ENCODE measurements at regions not wholly inside any gene's neighbourhood (a gene's known extent, or its start where the extent isn't known, plus 50 kb on each side); places are given as distances from the start of the nearest gene placed in this dataset.

DNA sequence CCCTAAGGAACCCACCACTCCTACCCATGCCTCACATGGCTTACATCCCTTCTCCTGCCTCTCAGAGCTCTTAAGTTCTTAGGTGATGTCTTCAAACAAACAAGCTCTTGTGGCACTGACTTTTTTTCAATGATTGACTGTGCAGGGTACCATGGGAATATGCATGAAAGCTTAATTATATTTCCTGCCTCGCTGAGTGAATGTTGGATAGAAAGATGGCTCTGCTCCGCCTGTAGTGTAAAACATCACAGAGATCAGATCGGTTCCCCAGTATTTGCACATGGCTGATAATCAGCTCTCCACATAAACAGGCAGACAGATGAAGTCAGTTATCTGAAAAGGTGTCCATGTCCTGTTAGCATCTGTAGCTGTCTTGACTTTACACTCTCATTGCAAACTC is 820.8 kb downstream of the TDRD15 start:
- no peaks in the 10 kb centered on the region for H3K36me3 ChIP-seq (ENCODE audit: control insufficient read depth, insufficient read depth, low read length)
- 93% methylated on average over 3 of the region's 3 CpGs for WGBS (ENCODE audit: insufficient coverage)
- no peak overlapping the region for H3K27ac ChIP-seq (ENCODE audit: low read length)
- H3K4me1 Mint-ChIP-seq: no peaks in the 10 kb centered on the region
- H3K4me1 ChIP-seq (ENCODE audit: control insufficient read depth, insufficient read depth, low read length): no peaks in the 10 kb centered on the region
- H3K27ac Mint-ChIP-seq: no peak overlapping the region
- H3K27me3 ChIP-seq (ENCODE audit: control insufficient read depth, insufficient read depth, low read length): no peaks in the 10 kb centered on the region
- H3K9me3 ChIP-seq (ENCODE audit: control insufficient read depth, insufficient read depth, low read length): peaks cover 5% of the 10 kb centered on the region
- no peaks in the 10 kb centered on the region for H3K27me3 Mint-ChIP-seq (ENCODE audit: low read depth in 2 of 2)
- DNase-seq (no peak), ATAC-seq (no peak)
- TF ChIP-seq, protein P1, sequence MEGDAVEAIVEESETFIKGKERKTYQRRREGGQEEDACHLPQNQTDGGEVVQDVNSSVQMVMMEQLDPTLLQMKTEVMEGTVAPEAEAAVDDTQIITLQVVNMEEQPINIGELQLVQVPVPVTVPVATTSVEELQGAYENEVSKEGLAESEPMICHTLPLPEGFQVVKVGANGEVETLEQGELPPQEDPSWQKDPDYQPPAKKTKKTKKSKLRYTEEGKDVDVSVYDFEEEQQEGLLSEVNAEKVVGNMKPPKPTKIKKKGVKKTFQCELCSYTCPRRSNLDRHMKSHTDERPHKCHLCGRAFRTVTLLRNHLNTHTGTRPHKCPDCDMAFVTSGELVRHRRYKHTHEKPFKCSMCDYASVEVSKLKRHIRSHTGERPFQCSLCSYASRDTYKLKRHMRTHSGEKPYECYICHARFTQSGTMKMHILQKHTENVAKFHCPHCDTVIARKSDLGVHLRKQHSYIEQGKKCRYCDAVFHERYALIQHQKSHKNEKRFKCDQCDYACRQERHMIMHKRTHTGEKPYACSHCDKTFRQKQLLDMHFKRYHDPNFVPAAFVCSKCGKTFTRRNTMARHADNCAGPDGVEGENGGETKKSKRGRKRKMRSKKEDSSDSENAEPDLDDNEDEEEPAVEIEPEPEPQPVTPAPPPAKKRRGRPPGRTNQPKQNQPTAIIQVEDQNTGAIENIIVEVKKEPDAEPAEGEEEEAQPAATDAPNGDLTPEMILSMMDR (IDR thresholded peaks at IDR 0.05): no peak
- no peaks in the 10 kb centered on the region for H3K36me3 Mint-ChIP-seq
- intact Hi-C loops (cut with micrococcal nuclease): no loop called here
- H3K9me3 Mint-ChIP-seq: peaks cover 17 to 20% of the 10 kb centered on the region in 2 donors
- H3K4me3 ChIP-seq (ENCODE audit: low read length): no peak overlapping the region
- no peak overlapping the region for H3K4me3 Mint-ChIP-seq

DNA sequence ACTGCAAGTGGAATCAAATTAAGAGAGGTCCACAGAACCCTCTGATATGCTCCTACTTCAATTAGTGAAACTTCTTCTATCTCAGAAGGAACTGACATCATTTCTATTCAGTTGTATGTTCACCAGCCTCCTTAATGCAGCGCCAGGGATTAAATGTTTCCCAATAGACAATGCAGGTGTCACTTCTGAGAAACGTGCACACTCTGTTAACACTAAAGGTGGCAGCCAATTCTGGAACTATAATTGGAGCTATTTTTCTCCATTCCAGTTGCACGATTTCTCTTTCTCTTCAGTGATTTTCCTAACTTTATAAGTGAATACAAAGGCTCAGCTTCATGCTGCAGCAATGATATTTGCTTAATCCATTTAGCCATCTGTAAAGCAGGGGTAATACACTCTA is 821.9 kb downstream of the TDRD15 start:
- H3K4me1 Mint-ChIP-seq: no peaks in the 10 kb centered on the region
- ATAC-seq (no peak), DNase-seq (no peak)
- H3K4me3 Mint-ChIP-seq: no peak overlapping the region
- TF ChIP-seq, protein P1 (IDR thresholded peaks at IDR 0.05): no peak
- WGBS (ENCODE audit: insufficient coverage): 85% methylated on average over 3 of the region's 3 CpGs
- intact Hi-C loops (cut with micrococcal nuclease): no loop called here
- H3K4me3 ChIP-seq (ENCODE audit: low read length): no peak overlapping the region
- no peak overlapping the region for H3K27ac Mint-ChIP-seq
- H3K27ac ChIP-seq (ENCODE audit: low read length): no peak overlapping the region
- peaks cover 5% of the 10 kb centered on the region for H3K9me3 ChIP-seq (ENCODE audit: control insufficient read depth, insufficient read depth, low read length)
- H3K27me3 ChIP-seq (ENCODE audit: control insufficient read depth, insufficient read depth, low read length): no peaks in the 10 kb centered on the region
- no peaks in the 10 kb centered on the region for H3K36me3 ChIP-seq (ENCODE audit: control insufficient read depth, insufficient read depth, low read length)
- peaks cover 15 to 19% of the 10 kb centered on the region in 2 donors for H3K9me3 Mint-ChIP-seq
- no peaks in the 10 kb centered on the region for H3K27me3 Mint-ChIP-seq (ENCODE audit: low read depth in 2 of 2)
- H3K4me1 ChIP-seq (ENCODE audit: control insufficient read depth, insufficient read depth, low read length): no peaks in the 10 kb centered on the region
- H3K36me3 Mint-ChIP-seq: no peaks in the 10 kb centered on the region

DNA sequence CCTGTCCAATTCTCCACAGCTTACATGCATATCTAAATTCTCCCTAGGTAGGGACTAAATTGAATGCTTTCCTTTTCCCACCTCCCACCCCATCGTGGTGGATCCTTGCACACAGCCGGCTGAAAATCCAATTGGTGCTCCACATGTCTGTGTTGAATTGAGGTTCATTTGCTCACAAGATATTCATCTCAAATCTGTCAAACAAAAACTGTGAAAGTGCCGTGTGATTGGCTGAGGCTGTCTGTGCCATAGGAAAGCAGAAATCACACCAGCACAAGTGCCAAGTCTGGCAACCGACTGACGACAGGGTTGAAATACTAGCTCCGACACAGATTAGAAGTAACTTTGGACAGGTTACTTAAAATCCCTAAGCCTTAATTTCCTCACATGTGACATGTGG is 823.3 kb downstream of the TDRD15 start:
- H3K27me3 ChIP-seq (ENCODE audit: control insufficient read depth, insufficient read depth, low read length): no peaks in the 10 kb centered on the region
- H3K27ac Mint-ChIP-seq: no peak overlapping the region
- no peak overlapping the region for H3K4me3 ChIP-seq (ENCODE audit: low read length)
- intact Hi-C loops (cut with micrococcal nuclease): no loop called here
- no peaks in the 10 kb centered on the region for H3K36me3 ChIP-seq (ENCODE audit: control insufficient read depth, insufficient read depth, low read length)
- 87% methylated on average over 4 of the region's 6 CpGs for WGBS (ENCODE audit: insufficient coverage)
- H3K36me3 Mint-ChIP-seq: no peaks in the 10 kb centered on the region
- no peak overlapping the region for H3K27ac ChIP-seq (ENCODE audit: low read length)
- ATAC-seq (no peak), DNase-seq (no peak)
- H3K27me3 Mint-ChIP-seq (ENCODE audit: low read depth in 2 of 2): no peaks in the 10 kb centered on the region
- TF ChIP-seq, protein P1 (IDR thresholded peaks at IDR 0.05): no peak
- no peaks in the 10 kb centered on the region for H3K4me1 ChIP-seq (ENCODE audit: control insufficient read depth, insufficient read depth, low read length)
- H3K9me3 ChIP-seq (ENCODE audit: control insufficient read depth, insufficient read depth, low read length): no peaks in the 10 kb centered on the region
- H3K4me1 Mint-ChIP-seq: no peaks in the 10 kb centered on the region
- no peak overlapping the region for H3K4me3 Mint-ChIP-seq
- H3K9me3 Mint-ChIP-seq: peaks cover 16% of the 10 kb centered on the region in 2 donors

DNA sequence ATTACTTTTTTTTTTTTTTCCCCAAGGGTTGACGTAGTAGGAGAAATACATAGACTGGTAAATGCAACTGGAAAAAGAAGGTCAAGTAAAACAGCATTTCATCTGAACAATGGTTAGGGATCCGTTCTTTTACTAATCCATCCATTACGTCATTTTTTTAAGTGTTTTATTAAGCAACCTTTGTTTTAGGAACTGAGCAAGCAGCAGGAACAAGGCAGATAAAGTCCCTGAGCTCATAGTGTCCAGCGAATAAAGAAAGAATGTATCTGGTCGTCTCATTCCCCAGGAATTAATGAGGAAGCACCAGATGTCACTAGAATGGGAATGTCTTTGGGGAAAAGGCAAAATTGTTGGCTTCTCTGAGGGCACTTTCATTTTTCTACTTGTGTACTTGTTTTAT is 842.4 kb downstream of the TDRD15 start:
- no peaks in the 10 kb centered on the region for H3K36me3 Mint-ChIP-seq
- H3K27ac ChIP-seq (ENCODE audit: low read length): no peak overlapping the region
- intact Hi-C loops (cut with micrococcal nuclease): no loop called here

More for the DNA sequence above, 842.4 kb downstream of the TDRD15 start:
- Mint-ChIP-seq H3K27ac (no peak overlapping the region), H3K4me1 (no peaks in the 10 kb centered on the region), H3K27me3 (ENCODE audit: low read depth in 2 of 2) (no peaks in the 10 kb centered on the region), H3K4me3 (no peak overlapping the region), H3K9me3 (peaks cover 16 to 34% of the 10 kb centered on the region in 2 donors)
- ATAC-seq: no peak
- Histone ChIP-seq H3K27me3 (ENCODE audit: control insufficient read depth, insufficient read depth, low read length) (no peaks in the 10 kb centered on the region), H3K4me1 (ENCODE audit: control insufficient read depth, insufficient read depth, low read length) (no peaks in the 10 kb centered on the region), H3K4me3 (ENCODE audit: low read length) (no peak overlapping the region), H3K9me3 (ENCODE audit: control insufficient read depth, insufficient read depth, low read length) (peaks cover 3% of the 10 kb centered on the region), H3K36me3 (ENCODE audit: control insufficient read depth, insufficient read depth, low read length) (no peaks in the 10 kb centered on the region)
- TF ChIP-seq, protein P1 (IDR thresholded peaks at IDR 0.05): no peak
- WGBS (ENCODE audit: insufficient coverage): 83% methylated on average over 4 of the region's 5 CpGs
- DNase-seq: no peak
